Esophagus muscularis mucosa (tissue), 3 donors: ENCODE measurements at regions not wholly inside any gene's neighbourhood (a gene's known extent, or its start where the extent isn't known, plus 50 kb on each side); places are given as distances from the start of the nearest gene placed in this dataset.

ENCODE experiments used
- POLR2A ChIP-seq: fragments of 450-650 bp; IDR thresholded peaks from one replicate; pipeline ENCODE4 v1.6.1; 2017; ENCODE audit warnings: antibody characterized with exemption, moderate library complexity, mild to moderate bottlenecking, low read depth
- POLR2AphosphoS5 ChIP-seq, 2 donors: sonication (generic); formaldehyde crosslinking; IDR thresholded peaks; one replicate each; pipeline ENCODE4 v1.6.1; 2017; ENCODE audit warnings: antibody characterized with exemption in 2 of 2
- TF ChIP-seq, protein P1 (sequence below), 3 experiments: fragments of 200-600 bp in 2 of 3; fragments of 450-650 bp in 1 of 3; sonication (generic) in 2 of 3; IDR thresholded peaks; one replicate each; pipeline ENCODE4 v1.5.1; 2017 to 2019; ENCODE audit warnings: antibody characterized with exemption in 3 of 3, mild to moderate bottlenecking in 2 of 3, moderate library complexity in 1 of 3

- TF ChIP-seq, protein P1, sequence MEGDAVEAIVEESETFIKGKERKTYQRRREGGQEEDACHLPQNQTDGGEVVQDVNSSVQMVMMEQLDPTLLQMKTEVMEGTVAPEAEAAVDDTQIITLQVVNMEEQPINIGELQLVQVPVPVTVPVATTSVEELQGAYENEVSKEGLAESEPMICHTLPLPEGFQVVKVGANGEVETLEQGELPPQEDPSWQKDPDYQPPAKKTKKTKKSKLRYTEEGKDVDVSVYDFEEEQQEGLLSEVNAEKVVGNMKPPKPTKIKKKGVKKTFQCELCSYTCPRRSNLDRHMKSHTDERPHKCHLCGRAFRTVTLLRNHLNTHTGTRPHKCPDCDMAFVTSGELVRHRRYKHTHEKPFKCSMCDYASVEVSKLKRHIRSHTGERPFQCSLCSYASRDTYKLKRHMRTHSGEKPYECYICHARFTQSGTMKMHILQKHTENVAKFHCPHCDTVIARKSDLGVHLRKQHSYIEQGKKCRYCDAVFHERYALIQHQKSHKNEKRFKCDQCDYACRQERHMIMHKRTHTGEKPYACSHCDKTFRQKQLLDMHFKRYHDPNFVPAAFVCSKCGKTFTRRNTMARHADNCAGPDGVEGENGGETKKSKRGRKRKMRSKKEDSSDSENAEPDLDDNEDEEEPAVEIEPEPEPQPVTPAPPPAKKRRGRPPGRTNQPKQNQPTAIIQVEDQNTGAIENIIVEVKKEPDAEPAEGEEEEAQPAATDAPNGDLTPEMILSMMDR (IDR thresholded peaks at IDR 0.05) = no peak
- TF ChIP-seq POLR2A (no peak), POLR2AphosphoS5 (IDR thresholded peaks at IDR 0.05) (no peak)
Observed at GRCh38 chr11:27770576-27770975, 70.3 kb upstream of the BDNF start.
